Breast epithelium (tissue), 3 donors: ENCODE measurements at regions not wholly inside any gene's neighbourhood (a gene's known extent, or its start where the extent isn't known, plus 50 kb on each side); places are given as distances from the start of the nearest gene placed in this dataset.

Experiments
- CTCF ChIP-seq, 3 donors: fragments of 450-650 bp; IDR thresholded peaks; one replicate each; pipeline ENCODE4 v1.5.1; 2016 to 2017; ENCODE audit warnings: antibody characterized with exemption in 3 of 3, mild to moderate bottlenecking in 3 of 3, moderate library complexity in 3 of 3
- POLR2A ChIP-seq: fragments of 450-650 bp; IDR thresholded peaks from one replicate; pipeline ENCODE4 v1.6.1; 2016; ENCODE audit warnings: antibody characterized with exemption, mild to moderate bottlenecking, moderate library complexity
- POLR2AphosphoS5 ChIP-seq, 3 donors: sonication (generic); formaldehyde crosslinking; IDR thresholded peaks; one replicate each; pipeline ENCODE4 v1.6.1; 2017; ENCODE audit warnings: antibody characterized with exemption in 3 of 3

GRCh38 chr11:115792903-115793302, 288.7 kb upstream of the CADM1 start:
- TF ChIP-seq CTCF (IDR thresholded peaks at IDR 0.05) (no peak), POLR2AphosphoS5 (IDR thresholded peaks at IDR 0.05) (no peak), POLR2A (no peak)
